Naive thymus-derived CD8-positive, alpha-beta T cell (primary cell): ENCODE measurements at regions not wholly inside any gene's neighbourhood (a gene's known extent, or its start where the extent isn't known, plus 50 kb on each side); places are given as distances from the start of the nearest gene placed in this dataset.

Experiments used
- ATAC-seq, 2 donors: fragments of 150-1000 bp; cut with Tn5 transposase in 1 of 2; sonication (Bioruptor Pico), chemical (Tn5 transposase) in 1 of 2; 1 replicate in 1 of 2; 2 replicates in 1 of 2; pipeline ENCODE4 v1.10.0; 2021; ENCODE audit warnings: mild to moderate bottlenecking in 2 of 2, moderate library complexity in 2 of 2
- POLR2A ChIA-PET: fragments of 350-600 bp; sonication (Branson Sonifier 250); formaldehyde crosslinking; loops from one replicate; lab custom pipeline; 2021; ENCODE audit warnings: antibody characterized with exemption; lab: Charles Lee
- DNase-seq, 10 donors: peaks; one replicate each; pipeline versions ENCODE4 v3.0.0 to v3.0.0-alpha.2; 2020 to 2022
- H3K27ac Mint-ChIP-seq, 10 donors: one replicate each; pipeline ENCODE4 v1.8.0; 2020 to 2022; ENCODE audit warnings: mild to moderate bottlenecking in 10 of 10, mixed read lengths in 10 of 10, moderate library complexity in 4 of 10, inconsistent platforms in 1 of 10
- H3K27me3 Mint-ChIP-seq, 5 donors: one replicate each; pipeline ENCODE4 v1.8.0; 2021 to 2022; ENCODE audit warnings: mixed read lengths in 5 of 5
- H3K36me3 Mint-ChIP-seq, 3 donors: one replicate each; pipeline ENCODE4 v1.8.0; 2020 to 2022; ENCODE audit warnings: mixed read lengths in 3 of 3, mild to moderate bottlenecking in 2 of 3, inconsistent platforms in 1 of 3
- H3K4me1 Mint-ChIP-seq, 4 donors: one replicate each; pipeline ENCODE4 v1.8.0; 2021 to 2022; ENCODE audit warnings: mixed read lengths in 4 of 4
- H3K4me3 Mint-ChIP-seq, 10 donors: one replicate each; pipeline ENCODE4 v1.8.0; 2020 to 2022; ENCODE audit warnings: mild to moderate bottlenecking in 10 of 10, mixed read lengths in 10 of 10, moderate library complexity in 6 of 10, inconsistent platforms in 1 of 10
- H3K9me3 Mint-ChIP-seq, 9 donors: one replicate each; pipeline ENCODE4 v1.8.0; 2020 to 2022; ENCODE audit warnings: mixed read lengths in 9 of 9, mild to moderate bottlenecking in 3 of 9, inconsistent platforms in 1 of 9, moderate library complexity in 1 of 9

DNA sequence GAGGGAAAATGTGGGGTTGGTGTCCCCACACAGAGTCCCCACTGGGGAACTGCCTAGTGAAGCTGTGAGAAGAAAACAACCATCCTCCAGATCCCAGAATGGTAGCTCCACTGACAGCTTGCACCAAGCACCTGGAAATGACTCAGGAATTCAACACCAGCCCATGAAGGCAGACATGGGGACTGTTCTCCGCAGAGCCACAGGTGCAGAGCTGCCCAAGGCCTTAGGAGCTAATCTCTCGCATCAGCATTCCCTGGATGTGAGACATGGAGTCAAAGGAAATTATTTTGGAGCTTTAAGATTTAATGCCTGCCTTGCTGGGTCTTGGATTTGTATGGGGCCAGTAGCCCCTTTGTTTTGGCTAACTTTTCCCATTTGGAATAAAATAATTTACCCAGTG is 367.9 kb downstream of the FAM133A start:
- POLR2A ChIA-PET: no interaction called here
- Mint-ChIP-seq H3K27ac (no peak overlapping the region), H3K4me1 (no peaks in the 10 kb centered on the region), H3K36me3 (no peaks in the 10 kb centered on the region), H3K4me3 (no peak overlapping the region), H3K27me3 (no peaks in the 10 kb centered on the region), H3K9me3 (peaks cover 0 to 20% (median 2%) of the 10 kb centered on the region in 9 donors)
- no peak for DNase-seq
- no peak for ATAC-seq

DNA sequence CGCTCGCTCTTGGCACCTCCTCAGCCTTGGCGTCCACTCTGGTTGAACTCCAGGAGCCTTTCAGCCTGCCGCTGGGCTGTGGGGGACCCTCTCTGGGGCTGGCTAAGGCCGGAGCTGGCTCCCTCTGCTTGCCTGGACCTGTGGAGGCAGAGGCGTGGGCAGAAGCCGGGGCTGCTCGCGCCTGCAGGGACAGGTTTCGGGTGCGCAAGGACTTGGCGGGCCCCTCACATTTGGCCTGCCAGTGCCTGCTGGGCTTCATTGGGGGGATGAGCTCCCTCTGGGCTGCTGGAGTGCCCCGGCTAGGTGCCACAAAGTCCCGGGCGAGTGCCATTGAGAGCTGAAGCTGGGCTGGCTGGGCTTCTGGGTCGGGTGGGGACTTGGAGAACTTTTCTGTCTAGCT is 371.7 kb downstream of the FAM133A start:
- Mint-ChIP-seq H3K4me1 (no peaks in the 10 kb centered on the region), H3K27me3 (no peaks in the 10 kb centered on the region), H3K9me3 (peaks cover 0 to 4% (median 0%) of the 10 kb centered on the region in 9 donors), H3K36me3 (no peaks in the 10 kb centered on the region), H3K4me3 (no peak overlapping the region), H3K27ac (no peak overlapping the region)
- POLR2A ChIA-PET: no interaction called here
- ATAC-seq (no peak), DNase-seq (no peak)

DNA sequence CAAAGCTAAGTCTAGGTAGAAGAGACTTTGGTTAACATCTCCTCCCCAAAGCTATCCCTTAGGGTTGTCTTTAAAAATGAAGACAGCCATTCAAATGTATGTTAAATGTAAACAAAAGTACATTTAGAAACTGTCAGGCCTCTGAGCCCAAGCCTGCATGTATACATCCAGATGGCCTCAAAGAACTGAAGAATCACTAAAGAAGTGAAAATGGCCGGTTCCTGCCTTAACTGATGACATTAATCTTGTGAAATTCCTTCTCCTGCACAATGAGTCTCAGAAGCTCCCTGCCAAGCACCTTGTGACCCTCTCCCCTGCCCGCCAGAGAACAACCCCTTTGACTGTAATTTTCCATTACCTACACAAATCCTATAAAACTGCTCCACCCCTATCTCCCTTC is 377.9 kb downstream of the FAM133A start:
- H3K4me3 Mint-ChIP-seq: no peak overlapping the region
- no peak for DNase-seq
- no peaks in the 10 kb centered on the region for H3K36me3 Mint-ChIP-seq
- H3K4me1 Mint-ChIP-seq: no peaks in the 10 kb centered on the region
- H3K27ac Mint-ChIP-seq: no peak overlapping the region
- POLR2A ChIA-PET: no interaction called here
- no peak for ATAC-seq
- no peaks in the 10 kb centered on the region for H3K27me3 Mint-ChIP-seq
- H3K9me3 Mint-ChIP-seq: no peaks in the 10 kb centered on the region

DNA sequence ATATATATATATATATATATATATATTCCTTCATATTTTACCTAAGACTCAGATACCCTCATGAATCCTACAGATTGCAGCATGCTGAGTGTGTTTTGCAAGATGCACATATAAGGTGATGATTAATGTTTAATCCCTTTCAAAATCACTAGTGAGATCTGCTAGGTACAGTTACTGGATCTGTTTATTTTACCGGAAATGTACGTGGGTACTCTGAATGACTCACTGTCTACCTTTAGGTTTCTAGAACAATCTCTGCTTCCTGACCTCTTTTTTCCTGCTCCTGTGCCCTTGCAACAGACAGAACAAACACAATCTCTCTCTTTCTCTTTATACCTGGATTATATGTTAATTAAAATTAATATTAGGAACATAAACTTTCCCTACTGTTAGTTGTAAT is 379.6 kb downstream of the FAM133A start:
- ATAC-seq (no peak), DNase-seq (no peak)
- H3K4me1 Mint-ChIP-seq: no peaks in the 10 kb centered on the region
- no peaks in the 10 kb centered on the region for H3K27me3 Mint-ChIP-seq
- POLR2A ChIA-PET: no interaction called here
- H3K9me3 Mint-ChIP-seq: no peaks in the 10 kb centered on the region
- no peak overlapping the region for H3K27ac Mint-ChIP-seq
- no peak overlapping the region for H3K4me3 Mint-ChIP-seq
- no peaks in the 10 kb centered on the region for H3K36me3 Mint-ChIP-seq

DNA sequence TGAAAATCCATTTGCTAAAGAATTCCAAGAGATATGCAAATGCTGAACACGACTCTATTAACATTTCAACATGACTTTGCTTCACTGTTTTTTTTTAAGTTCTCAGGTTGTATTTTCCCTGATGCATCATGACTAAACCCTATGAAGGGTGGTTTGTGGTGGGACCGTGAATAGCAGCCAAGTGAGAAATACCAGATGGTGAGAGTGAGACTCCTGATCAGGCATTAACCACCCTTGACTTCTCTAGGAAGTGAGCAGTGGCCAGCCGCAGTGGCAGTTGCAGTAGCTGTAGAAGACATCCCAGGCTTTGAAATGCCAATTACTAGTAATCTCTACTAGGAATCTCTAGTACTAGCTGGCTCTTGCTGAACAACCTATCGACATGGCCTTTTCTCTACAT is 383.4 kb downstream of the FAM133A start:
- Mint-ChIP-seq H3K27me3 (no peaks in the 10 kb centered on the region), H3K9me3 (peaks cover 0 to 3% (median 0%) of the 10 kb centered on the region in 9 donors), H3K4me1 (no peaks in the 10 kb centered on the region), H3K36me3 (no peaks in the 10 kb centered on the region), H3K4me3 (no peak overlapping the region), H3K27ac (no peak overlapping the region)
- DNase-seq (no peak), ATAC-seq (no peak)
- POLR2A ChIA-PET: no interaction called here

DNA sequence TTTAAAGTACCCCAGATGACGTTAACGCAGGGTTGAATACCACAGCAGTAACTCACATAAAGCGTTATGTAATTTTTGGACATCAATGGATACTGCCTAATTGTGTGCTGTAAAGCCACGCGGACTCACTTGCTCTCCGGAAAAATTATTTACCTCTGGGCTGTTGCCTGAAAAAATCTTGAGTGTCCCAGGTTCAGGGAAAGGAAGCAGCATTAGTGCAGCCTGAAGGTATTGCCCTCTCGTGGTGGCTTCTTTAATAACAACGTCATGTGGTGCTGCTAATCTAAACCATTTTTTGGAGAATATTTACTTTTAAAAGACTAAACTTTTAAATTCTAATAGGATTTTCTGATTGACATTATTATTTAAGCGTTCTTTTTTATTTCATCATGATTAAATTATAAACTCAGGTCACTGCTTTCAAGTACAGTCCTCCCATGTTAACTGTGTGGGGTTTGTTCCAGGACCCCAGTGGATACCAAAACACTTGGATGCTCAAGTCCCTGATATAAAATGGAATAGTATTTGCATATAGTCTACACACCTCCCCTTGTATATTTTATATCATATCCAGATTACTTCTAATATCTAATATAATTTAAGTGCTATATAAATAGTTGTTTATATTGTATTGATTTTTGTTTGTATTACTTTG is 384.8 kb downstream of the FAM133A start:
- H3K4me1 Mint-ChIP-seq: no peaks in the 10 kb centered on the region
- H3K27ac Mint-ChIP-seq: no peak overlapping the region

DNA sequence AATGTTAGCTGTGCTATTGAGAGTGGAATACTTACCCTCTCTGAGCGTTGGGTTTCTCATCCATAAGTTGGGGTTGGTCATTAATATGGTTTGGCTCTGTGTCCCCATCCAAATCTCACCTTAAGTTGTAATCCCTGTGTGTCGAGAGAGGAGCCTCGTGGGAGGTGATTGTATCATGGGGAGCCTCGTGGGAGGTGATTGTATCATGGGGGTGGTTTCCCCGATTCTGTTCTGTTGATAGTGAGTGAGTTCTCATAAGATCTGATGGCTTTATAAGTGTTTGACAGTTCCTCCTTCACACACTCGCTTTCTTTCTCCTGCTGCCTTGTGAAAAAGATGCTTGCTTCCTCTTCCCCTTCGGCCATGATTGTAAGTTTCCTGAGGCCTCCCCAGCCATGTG is 391.1 kb downstream of the FAM133A start:
- H3K36me3 Mint-ChIP-seq: no peaks in the 10 kb centered on the region
- DNase-seq (no peak), ATAC-seq (no peak)
- no peaks in the 10 kb centered on the region for H3K4me1 Mint-ChIP-seq
- H3K27ac Mint-ChIP-seq: no peak overlapping the region
- POLR2A ChIA-PET: no interaction called here
- H3K27me3 Mint-ChIP-seq: no peaks in the 10 kb centered on the region
- peaks cover 0 to 8% (median 0%) of the 10 kb centered on the region in 9 donors for H3K9me3 Mint-ChIP-seq
- H3K4me3 Mint-ChIP-seq: no peak overlapping the region

More for the DNA sequence above, 384.8 kb downstream of the FAM133A start:
- ATAC-seq (no peak), DNase-seq (no peak)
- no peaks in the 10 kb centered on the region for H3K27me3 Mint-ChIP-seq
- no peak overlapping the region for H3K4me3 Mint-ChIP-seq
- POLR2A ChIA-PET: no interaction called here
- H3K36me3 Mint-ChIP-seq: no peaks in the 10 kb centered on the region
- peaks cover 0 to 6% (median 0%) of the 10 kb centered on the region in 9 donors for H3K9me3 Mint-ChIP-seq

DNA sequence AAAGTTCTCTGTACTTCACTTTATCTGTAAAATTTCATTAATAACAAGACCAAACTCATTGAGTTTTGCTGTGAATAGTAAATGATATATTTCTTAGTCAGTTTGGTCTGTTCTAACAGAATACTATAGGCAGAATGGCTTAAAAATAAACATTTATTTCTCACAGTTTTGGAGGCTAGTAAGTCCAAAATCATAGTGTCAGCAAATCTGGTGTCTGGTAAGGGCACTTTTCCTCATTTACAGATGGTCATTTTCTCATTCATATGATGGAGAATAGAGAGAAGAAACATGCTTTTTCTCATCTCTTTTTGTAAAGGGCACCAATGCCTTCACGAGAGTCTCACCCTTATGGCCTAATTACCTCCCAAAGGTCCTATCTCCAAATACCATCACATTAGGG is 415.1 kb downstream of the FAM133A start:
- DNase-seq (no peak), ATAC-seq (no peak)
- H3K9me3 Mint-ChIP-seq: no peaks in the 10 kb centered on the region
- POLR2A ChIA-PET: no interaction called here
- no peaks in the 10 kb centered on the region for H3K36me3 Mint-ChIP-seq
- H3K27me3 Mint-ChIP-seq: no peaks in the 10 kb centered on the region
- H3K4me3 Mint-ChIP-seq: no peak overlapping the region
- H3K4me1 Mint-ChIP-seq: no peaks in the 10 kb centered on the region
- no peak overlapping the region for H3K27ac Mint-ChIP-seq

DNA sequence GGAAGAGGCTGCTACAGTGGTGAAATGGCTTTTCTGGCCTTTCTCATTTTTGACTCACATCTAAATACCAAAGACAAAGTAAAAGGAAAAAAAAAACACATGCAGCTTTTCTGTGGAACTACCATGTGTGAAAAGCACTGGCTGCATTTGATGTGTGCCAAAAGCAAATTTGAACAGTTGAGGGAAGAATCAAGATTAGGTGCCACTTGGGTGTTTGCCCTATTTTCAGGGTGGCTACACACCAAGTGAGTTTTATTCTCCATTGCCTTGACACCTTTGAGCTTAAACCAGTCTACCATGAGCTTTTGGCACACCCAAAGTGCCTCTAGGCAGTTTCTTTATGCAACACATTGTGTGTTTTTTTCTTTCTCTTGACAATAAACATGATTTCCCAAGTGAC is 423.9 kb downstream of the FAM133A start:
- Mint-ChIP-seq H3K4me1 (no peaks in the 10 kb centered on the region), H3K9me3 (peaks cover 0 to 4% (median 0%) of the 10 kb centered on the region in 9 donors)

DNA sequence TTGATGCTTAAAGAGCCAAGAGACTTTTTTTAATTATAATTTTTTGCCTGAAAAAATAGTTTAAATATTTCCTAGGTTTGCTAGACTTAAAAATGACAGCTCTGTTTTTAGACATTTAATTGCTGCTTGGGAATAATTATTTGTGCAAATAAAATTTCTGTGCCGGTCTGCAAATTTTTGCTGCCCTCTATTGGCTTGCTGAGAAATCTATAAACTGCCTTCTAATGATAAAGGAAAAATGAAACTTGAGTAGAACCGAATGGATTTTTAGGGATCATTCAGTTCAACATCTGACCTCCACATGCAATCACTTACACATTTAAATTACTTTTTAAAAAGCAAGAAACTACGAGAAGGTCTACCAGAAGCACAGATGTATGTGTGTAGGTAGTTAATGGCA is 434.0 kb downstream of the FAM133A start:
- DNase-seq (no peak), ATAC-seq (no peak)
- POLR2A ChIA-PET: no interaction called here
- H3K36me3 Mint-ChIP-seq: no peaks in the 10 kb centered on the region
- H3K9me3 Mint-ChIP-seq: peaks cover 0 to 4% (median 0%) of the 10 kb centered on the region in 9 donors
- H3K4me1 Mint-ChIP-seq: no peaks in the 10 kb centered on the region
- no peaks in the 10 kb centered on the region for H3K27me3 Mint-ChIP-seq
- H3K4me3 Mint-ChIP-seq: no peak overlapping the region
- H3K27ac Mint-ChIP-seq: no peak overlapping the region

More for the DNA sequence above, 423.9 kb downstream of the FAM133A start:
- DNase-seq: no peak
- no peaks in the 10 kb centered on the region for H3K36me3 Mint-ChIP-seq
- H3K27me3 Mint-ChIP-seq: no peaks in the 10 kb centered on the region
- no peak for ATAC-seq
- H3K27ac Mint-ChIP-seq: no peak overlapping the region
- H3K4me3 Mint-ChIP-seq: no peak overlapping the region
- POLR2A ChIA-PET: no interaction called here

DNA sequence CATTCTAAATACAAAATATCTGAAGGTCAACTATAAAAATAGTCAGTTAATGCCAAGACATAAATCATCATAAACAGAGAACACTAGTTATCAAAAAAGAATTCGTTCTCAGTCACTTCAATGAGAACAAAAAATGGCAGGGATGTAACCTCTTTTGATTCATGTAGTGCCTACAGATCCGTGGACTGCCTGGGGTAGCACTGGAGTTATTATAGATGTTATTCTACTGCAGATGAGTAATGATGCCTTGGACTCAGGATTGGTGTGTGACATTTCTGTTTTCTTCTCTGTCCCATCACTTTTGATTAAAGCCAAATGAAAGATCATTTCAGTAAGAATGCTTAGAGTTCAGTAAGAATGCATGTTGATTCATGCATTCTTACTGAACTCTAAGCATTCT is 440.4 kb downstream of the FAM133A start:
- H3K27ac Mint-ChIP-seq: no peak overlapping the region
- POLR2A ChIA-PET: no interaction called here
- DNase-seq (no peak), ATAC-seq (no peak)
- H3K36me3 Mint-ChIP-seq: no peaks in the 10 kb centered on the region
- no peaks in the 10 kb centered on the region for H3K4me1 Mint-ChIP-seq
- no peak overlapping the region for H3K4me3 Mint-ChIP-seq
- peaks cover 0 to 4% (median 0%) of the 10 kb centered on the region in 9 donors for H3K9me3 Mint-ChIP-seq
- no peaks in the 10 kb centered on the region for H3K27me3 Mint-ChIP-seq

DNA sequence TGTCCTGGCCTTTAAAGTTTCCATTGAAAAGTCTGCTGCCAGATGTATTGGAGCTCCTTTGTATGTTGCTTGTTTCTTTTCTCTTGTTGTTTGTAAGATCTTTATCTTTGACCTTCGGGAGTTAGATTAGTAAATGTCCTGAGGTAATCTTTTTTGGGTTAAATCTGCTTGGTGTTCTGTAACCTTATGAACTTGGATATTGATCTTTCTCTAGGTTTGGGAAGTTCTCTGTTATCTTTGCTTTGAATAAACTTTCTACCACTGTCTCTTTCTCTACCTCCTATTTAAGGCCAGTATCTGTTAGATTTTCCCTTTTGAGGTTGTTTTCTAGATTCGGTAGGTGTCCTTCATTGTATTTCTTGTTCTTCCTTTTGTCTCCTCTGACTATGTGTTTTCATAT is 447.8 kb downstream of the FAM133A start:
- POLR2A ChIA-PET: no interaction called here
- H3K4me1 Mint-ChIP-seq: no peaks in the 10 kb centered on the region
- no peaks in the 10 kb centered on the region for H3K36me3 Mint-ChIP-seq
- no peak overlapping the region for H3K27ac Mint-ChIP-seq
- ATAC-seq: no peak
- H3K9me3 Mint-ChIP-seq: peaks cover 0 to 5% (median 0%) of the 10 kb centered on the region in 9 donors
- H3K27me3 Mint-ChIP-seq: no peaks in the 10 kb centered on the region
- no peak overlapping the region for H3K4me3 Mint-ChIP-seq
- no peak for DNase-seq

DNA sequence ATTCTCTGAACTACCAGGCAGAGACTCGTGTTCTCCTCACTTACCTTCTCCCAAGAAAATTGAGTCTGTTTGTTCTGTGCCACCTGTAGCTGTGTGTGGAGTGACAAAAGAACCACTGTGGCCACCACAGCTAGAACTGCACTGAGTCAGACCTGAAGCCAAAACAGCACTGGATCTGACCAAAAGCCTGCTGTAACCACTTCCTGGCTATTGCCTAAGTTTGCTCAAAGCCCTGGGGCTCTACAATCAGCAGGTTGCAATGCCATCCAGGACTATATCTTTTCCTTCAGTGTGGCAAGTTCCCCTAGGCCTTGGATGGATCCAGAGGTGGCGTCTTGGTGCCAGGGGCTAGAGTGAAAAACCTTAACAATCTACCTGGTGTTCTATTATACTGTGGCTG is 449.1 kb downstream of the FAM133A start:
- ATAC-seq (no peak), DNase-seq (no peak)
- Mint-ChIP-seq H3K27me3 (no peaks in the 10 kb centered on the region), H3K27ac (no peak overlapping the region), H3K4me3 (no peak overlapping the region), H3K36me3 (no peaks in the 10 kb centered on the region), H3K4me1 (no peaks in the 10 kb centered on the region), H3K9me3 (peaks cover 0 to 5% (median 0%) of the 10 kb centered on the region in 9 donors)
- POLR2A ChIA-PET: no interaction called here

DNA sequence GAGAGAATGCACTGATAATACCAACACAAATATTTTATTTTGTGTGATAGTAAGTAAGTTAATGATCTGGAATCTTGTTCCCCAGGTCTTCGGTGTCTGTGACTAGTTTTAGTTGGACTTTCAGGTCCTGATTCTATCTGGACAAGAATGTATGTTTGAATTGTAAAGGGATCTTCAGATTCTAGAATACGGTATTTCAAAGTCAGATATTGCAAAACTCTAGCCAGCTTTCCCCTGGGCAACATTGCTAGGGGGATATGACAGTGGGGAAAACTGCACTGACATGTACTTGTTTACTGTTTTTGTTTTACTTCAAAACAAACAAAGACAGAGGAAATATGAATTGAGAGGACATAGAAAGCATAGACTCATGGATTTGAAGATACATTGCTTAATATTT is 489.0 kb downstream of the FAM133A start:
- Mint-ChIP-seq H3K36me3 (no peaks in the 10 kb centered on the region), H3K27me3 (no peaks in the 10 kb centered on the region), H3K27ac (no peak overlapping the region), H3K4me3 (no peak overlapping the region), H3K9me3 (peaks cover 0 to 10% (median 0%) of the 10 kb centered on the region in 9 donors), H3K4me1 (no peaks in the 10 kb centered on the region)
- ATAC-seq (no peak), DNase-seq (no peak)
- POLR2A ChIA-PET: no interaction called here
